ENCODE measurements at regions not wholly inside any gene's neighbourhood (a gene's known extent, or its start where the extent isn't known, plus 50 kb on each side); places are given as distances from the start of the nearest gene placed in this dataset.
A peak's percentile ranks its signal among the peaks of the same experiment; 100 is the strongest.

- no peaks in the 10 kb centered on the region for H3K4me1 ChIP-seq (ENCODE audit: insufficient read depth, low read length)
Measured at GRCh38 chr11:70536051-70536877, 137.9 kb downstream of the CTTN start.

DNA sequence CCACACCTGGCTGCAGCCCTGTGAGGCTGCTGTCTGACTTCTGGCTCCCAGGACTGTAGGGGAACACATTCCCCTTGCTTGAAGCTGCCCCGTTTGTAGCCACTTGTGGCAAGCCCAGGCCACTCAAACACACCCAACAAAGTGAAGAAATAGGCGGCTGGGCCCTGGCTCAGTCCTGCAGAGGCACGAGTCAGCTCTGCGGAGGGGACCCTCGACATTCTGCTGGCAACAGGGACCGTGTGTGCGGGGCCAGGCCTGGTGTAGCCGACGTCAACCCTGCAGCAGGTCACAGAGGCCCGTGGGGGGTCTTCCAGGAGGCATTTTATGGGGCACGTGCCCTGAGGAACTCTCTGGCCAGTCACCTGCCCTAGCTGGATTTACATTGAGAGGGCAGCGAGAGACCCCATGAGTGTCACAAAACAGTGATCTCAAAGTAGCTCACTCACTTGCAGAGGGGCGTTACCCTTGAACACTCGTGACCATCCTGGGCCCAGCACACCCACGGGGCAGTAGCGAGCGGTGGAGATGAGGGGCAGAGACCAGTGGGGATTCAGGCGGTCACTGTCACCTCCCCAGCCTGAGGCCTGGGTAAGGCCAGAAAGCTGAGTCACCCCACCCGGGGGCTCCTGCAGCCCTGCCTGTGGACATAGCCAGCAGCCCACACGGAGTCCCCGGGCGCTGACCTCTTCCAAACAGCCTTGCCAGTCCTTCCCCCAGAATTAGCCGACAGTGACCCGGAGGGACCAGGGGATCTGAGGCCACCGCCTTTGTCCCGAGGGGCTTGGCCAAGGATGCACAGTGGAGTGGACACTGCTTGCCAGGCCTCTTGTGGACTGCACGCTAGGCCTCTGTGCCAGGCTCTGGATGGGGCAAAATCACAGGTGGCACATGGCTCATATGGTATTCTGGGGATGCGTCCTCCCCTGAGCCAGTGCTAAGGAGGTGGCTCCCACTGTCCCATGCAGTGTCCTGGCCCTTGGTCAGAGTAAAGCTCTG is 139.5 kb downstream of the CTTN start:
- peaks cover 2 to 4% of the 10 kb centered on the region in 2 donors for H3K27me3 Mint-ChIP-seq
- no peaks in the 10 kb centered on the region for H3K4me1 Mint-ChIP-seq
- DNase-seq = no peak
- Histone ChIP-seq H3K9me3 (ENCODE audit: control insufficient read depth in 1 of 2, low read length in 2 of 2) (no peaks in the 10 kb centered on the region), H3K4me1 (ENCODE audit: insufficient read depth, low read length) (no peaks in the 10 kb centered on the region), H3K4me3 (ENCODE audit: low read length in 2 of 2) (no peak overlapping the region), H3K36me3 (ENCODE audit: insufficient read depth, low read length) (no peaks in the 10 kb centered on the region), H3K27me3 (ENCODE audit: insufficient read depth, low read length) (no peaks in the 10 kb centered on the region), H3K27ac (ENCODE audit: low read depth, low read length) (no peak overlapping the region)
- no peak overlapping the region for H3K4me3 Mint-ChIP-seq
- peaks cover 0 to 7% (median 3%) of the 10 kb centered on the region in 8 donors for H3K9me3 Mint-ChIP-seq
- H3K36me3 Mint-ChIP-seq = no peaks in the 10 kb centered on the region
- CTCF ChIA-PET (ENCODE audit: partially characterized antibody) = no interaction called here
- POLR2A ChIA-PET (ENCODE audit: partially characterized antibody) = no interaction called here
- intact Hi-C loops (cut with micrococcal nuclease) = no loop called here
- H3K27ac Mint-ChIP-seq = no peak overlapping the region

More at GRCh38 chr11:70536051-70536877, 137.9 kb downstream of the CTTN start:
- Mint-ChIP-seq H3K36me3 (no peaks in the 10 kb centered on the region), H3K9me3 (peaks cover 0 to 7% (median 3%) of the 10 kb centered on the region in 8 donors), H3K4me1 (no peaks in the 10 kb centered on the region), H3K27me3 (peaks cover 2 to 4% of the 10 kb centered on the region in 2 donors), H3K4me3 (no peak overlapping the region), H3K27ac (no peak overlapping the region)
- ChIA-PET POLR2A (ENCODE audit: partially characterized antibody) (no interaction called here), CTCF (ENCODE audit: partially characterized antibody) (no interaction called here)
- H3K4me3 ChIP-seq (ENCODE audit: low read length in 2 of 2) = no peak overlapping the region
- H3K27me3 ChIP-seq (ENCODE audit: insufficient read depth, low read length) = no peaks in the 10 kb centered on the region
- no peaks in the 10 kb centered on the region for H3K9me3 ChIP-seq (ENCODE audit: control insufficient read depth in 1 of 2, low read length in 2 of 2)
- DNase-seq = no peak
- no peak overlapping the region for H3K27ac ChIP-seq (ENCODE audit: low read depth, low read length)
- intact Hi-C loops (cut with micrococcal nuclease) = no loop called here
- no peaks in the 10 kb centered on the region for H3K36me3 ChIP-seq (ENCODE audit: insufficient read depth, low read length)

GRCh38 chr11:70538641-70539359 is 140.5 kb downstream of the CTTN start:
- peak overlapping the region in 1 of 7 donors; percentile 58 for H3K27ac Mint-ChIP-seq
- H3K4me3 ChIP-seq (ENCODE audit: low read length in 2 of 2) = no peak overlapping the region
- H3K27ac ChIP-seq (ENCODE audit: low read depth, low read length) = no peak overlapping the region
- H3K36me3 Mint-ChIP-seq = no peaks in the 10 kb centered on the region
- H3K27me3 Mint-ChIP-seq = peaks cover 2 to 4% of the 10 kb centered on the region in 2 donors
- H3K4me3 Mint-ChIP-seq = no peak overlapping the region
- no peaks in the 10 kb centered on the region for H3K27me3 ChIP-seq (ENCODE audit: insufficient read depth, low read length)
- no peaks in the 10 kb centered on the region for H3K9me3 ChIP-seq (ENCODE audit: control insufficient read depth in 1 of 2, low read length in 2 of 2)
- CTCF ChIA-PET (ENCODE audit: partially characterized antibody) = no interaction called here
- POLR2A ChIA-PET (ENCODE audit: partially characterized antibody) = no interaction called here
- no peak for DNase-seq
- peaks cover 0 to 7% (median 3%) of the 10 kb centered on the region in 8 donors for H3K9me3 Mint-ChIP-seq
- no peaks in the 10 kb centered on the region for H3K4me1 Mint-ChIP-seq
- intact Hi-C loops (cut with micrococcal nuclease) = no loop called here
- no peaks in the 10 kb centered on the region for H3K36me3 ChIP-seq (ENCODE audit: insufficient read depth, low read length)
- H3K4me1 ChIP-seq (ENCODE audit: insufficient read depth, low read length) = no peaks in the 10 kb centered on the region

- H3K36me3 Mint-ChIP-seq = no peaks in the 10 kb centered on the region
- peaks cover 2 to 4% of the 10 kb centered on the region in 2 donors for H3K27me3 Mint-ChIP-seq
- H3K9me3 Mint-ChIP-seq = peaks cover 0 to 5% (median 3%) of the 10 kb centered on the region in 8 donors
- Histone ChIP-seq H3K4me1 (ENCODE audit: insufficient read depth, low read length) (no peaks in the 10 kb centered on the region), H3K4me3 (ENCODE audit: low read length in 2 of 2) (no peak overlapping the region), H3K27me3 (ENCODE audit: insufficient read depth, low read length) (no peaks in the 10 kb centered on the region), H3K9me3 (ENCODE audit: control insufficient read depth in 1 of 2, low read length in 2 of 2) (no peaks in the 10 kb centered on the region), H3K36me3 (ENCODE audit: insufficient read depth, low read length) (no peaks in the 10 kb centered on the region), H3K27ac (ENCODE audit: low read depth, low read length) (no peak overlapping the region)
- no peak overlapping the region for H3K4me3 Mint-ChIP-seq
- ChIA-PET POLR2A (ENCODE audit: partially characterized antibody) (no interaction called here), CTCF (ENCODE audit: partially characterized antibody) (no interaction called here)
- H3K27ac Mint-ChIP-seq = no peak overlapping the region
- H3K4me1 Mint-ChIP-seq = no peaks in the 10 kb centered on the region
- no peak for DNase-seq
- intact Hi-C loops (cut with micrococcal nuclease) = no loop called here
Measured at GRCh38 chr11:70539360-70540095, 141.2 kb downstream of the CTTN start.

DNA sequence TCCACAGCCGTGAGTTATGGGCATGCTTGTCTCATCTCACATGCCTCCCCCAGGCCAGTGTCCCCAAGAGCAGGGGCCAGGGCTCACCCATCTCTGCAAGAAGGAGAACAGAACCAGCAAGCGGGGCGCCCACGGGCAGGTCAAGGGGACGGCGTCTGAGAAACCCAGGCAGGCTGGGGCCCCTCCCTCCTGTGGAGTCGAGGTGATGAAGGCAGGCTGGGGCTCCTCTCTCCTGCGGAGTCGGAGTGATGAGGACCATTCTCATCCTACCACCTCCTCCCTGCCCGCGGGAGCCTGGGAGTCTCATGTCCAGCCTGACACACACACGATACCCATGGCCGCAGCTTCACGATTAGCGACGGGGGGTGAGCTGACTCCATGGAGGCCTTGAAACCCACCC is 141.9 kb downstream of the CTTN start:
- Histone ChIP-seq H3K36me3 (ENCODE audit: insufficient read depth, low read length) (no peaks in the 10 kb centered on the region), H3K4me1 (ENCODE audit: insufficient read depth, low read length) (no peaks in the 10 kb centered on the region), H3K27ac (ENCODE audit: low read depth, low read length) (no peak overlapping the region), H3K27me3 (ENCODE audit: insufficient read depth, low read length) (no peaks in the 10 kb centered on the region), H3K4me3 (ENCODE audit: low read length in 2 of 2) (no peak overlapping the region), H3K9me3 (ENCODE audit: control insufficient read depth in 1 of 2, low read length in 2 of 2) (no peaks in the 10 kb centered on the region)
- DNase-seq = no peak
- peak overlapping the region in 1 of 8 donors; percentile 13 for H3K4me3 Mint-ChIP-seq
- intact Hi-C loops (cut with micrococcal nuclease) = no loop called here
- ChIA-PET POLR2A (ENCODE audit: partially characterized antibody) (no interaction called here), CTCF (ENCODE audit: partially characterized antibody) (no interaction called here)
- no peak overlapping the region for H3K27ac Mint-ChIP-seq
- no peaks in the 10 kb centered on the region for H3K36me3 Mint-ChIP-seq
- H3K4me1 Mint-ChIP-seq = no peaks in the 10 kb centered on the region
- H3K27me3 Mint-ChIP-seq = peaks cover under 1 to 1% of the 10 kb centered on the region in 2 donors
- peaks cover 0 to 5% (median 1%) of the 10 kb centered on the region in 8 donors for H3K9me3 Mint-ChIP-seq

DNA sequence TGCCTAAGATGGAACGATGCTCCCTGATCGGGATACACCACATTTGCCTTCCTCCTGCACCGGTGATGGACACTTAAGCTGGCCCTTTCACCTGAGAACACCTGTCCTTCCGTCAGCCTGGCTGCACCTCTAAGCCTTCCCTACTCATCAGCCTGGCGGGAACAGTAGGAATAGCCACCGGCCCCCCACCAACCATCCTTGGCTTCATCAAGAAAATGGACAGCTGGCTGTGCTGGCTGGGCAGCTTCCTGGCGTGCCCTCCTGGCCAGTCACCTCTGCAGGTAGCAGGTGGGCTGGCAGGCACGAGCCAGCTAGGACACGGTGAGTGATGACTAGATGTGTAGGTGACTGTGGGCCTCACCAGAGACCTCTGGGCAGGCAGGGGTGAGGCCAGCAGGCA is 142.8 kb downstream of the CTTN start:
- Mint-ChIP-seq H3K9me3 (peaks cover 0 to 5% (median 0%) of the 10 kb centered on the region in 8 donors), H3K27ac (no peak overlapping the region), H3K4me3 (no peak overlapping the region), H3K4me1 (no peaks in the 10 kb centered on the region), H3K36me3 (no peaks in the 10 kb centered on the region), H3K27me3 (peaks cover 0 to under 1% of the 10 kb centered on the region in 2 donors)
- no peak for DNase-seq
- intact Hi-C loops (cut with micrococcal nuclease) = no loop called here
- H3K9me3 ChIP-seq (ENCODE audit: control insufficient read depth in 1 of 2, low read length in 2 of 2) = no peaks in the 10 kb centered on the region
- no peak overlapping the region for H3K27ac ChIP-seq (ENCODE audit: low read depth, low read length)
- no peaks in the 10 kb centered on the region for H3K27me3 ChIP-seq (ENCODE audit: insufficient read depth, low read length)
- ChIA-PET POLR2A (ENCODE audit: partially characterized antibody) (no interaction called here), CTCF (ENCODE audit: partially characterized antibody) (no interaction called here)
- no peak overlapping the region for H3K4me3 ChIP-seq (ENCODE audit: low read length in 2 of 2)
- no peaks in the 10 kb centered on the region for H3K4me1 ChIP-seq (ENCODE audit: insufficient read depth, low read length)
- H3K36me3 ChIP-seq (ENCODE audit: insufficient read depth, low read length) = no peaks in the 10 kb centered on the region

Measured in CD4-positive, alpha-beta memory T cell (primary cell).